LNCaP clone FGC (cell line): ENCODE measurements at regions not wholly inside any gene's neighbourhood (a gene's known extent, or its start where the extent isn't known, plus 50 kb on each side); places are given as distances from the start of the nearest gene placed in this dataset.

Experiments
- DNase-seq: peaks from one replicate; pipeline ENCODE4 v3.0.0-alpha.2; 2011; ENCODE audit warnings: low read depth
- H3K4me3 ChIP-seq: 2 replicates; pipeline ENCODE4 v1.5.1; 2011; ENCODE audit warnings: mild to moderate bottlenecking, low read depth, low read length, control low read depth
- TF ChIP-seq, protein P1 (sequence below): IDR thresholded peaks from 2 replicates; pipeline ENCODE4 v1.5.1; 2012; ENCODE audit warnings: mild to moderate bottlenecking; ENCODE audit not compliant: control insufficient read depth, insufficient read depth; ENCODE audit errors: extremely low read depth

DNA sequence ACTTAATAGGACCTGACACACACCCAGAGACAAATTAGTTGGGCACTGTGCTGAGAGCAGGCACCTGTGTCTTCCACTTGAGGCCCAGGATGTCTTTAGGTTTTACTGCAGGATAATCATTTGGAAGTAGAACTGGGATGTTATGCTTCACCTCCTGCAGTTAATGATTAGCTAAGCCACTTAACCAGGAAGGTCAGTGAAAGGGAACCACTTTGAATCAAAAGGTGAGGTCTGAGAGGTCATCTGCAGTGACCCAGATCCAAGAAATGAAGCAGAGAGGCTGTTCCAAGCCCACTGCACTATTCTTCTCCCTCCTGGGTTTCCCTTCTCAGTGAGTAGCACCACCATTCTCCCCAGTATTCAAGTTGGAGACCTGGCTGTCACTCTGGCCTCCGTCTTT, 110.5 kb downstream of the SNX18 start:
- no peak overlapping the region for H3K4me3 ChIP-seq
- TF ChIP-seq, protein P1, sequence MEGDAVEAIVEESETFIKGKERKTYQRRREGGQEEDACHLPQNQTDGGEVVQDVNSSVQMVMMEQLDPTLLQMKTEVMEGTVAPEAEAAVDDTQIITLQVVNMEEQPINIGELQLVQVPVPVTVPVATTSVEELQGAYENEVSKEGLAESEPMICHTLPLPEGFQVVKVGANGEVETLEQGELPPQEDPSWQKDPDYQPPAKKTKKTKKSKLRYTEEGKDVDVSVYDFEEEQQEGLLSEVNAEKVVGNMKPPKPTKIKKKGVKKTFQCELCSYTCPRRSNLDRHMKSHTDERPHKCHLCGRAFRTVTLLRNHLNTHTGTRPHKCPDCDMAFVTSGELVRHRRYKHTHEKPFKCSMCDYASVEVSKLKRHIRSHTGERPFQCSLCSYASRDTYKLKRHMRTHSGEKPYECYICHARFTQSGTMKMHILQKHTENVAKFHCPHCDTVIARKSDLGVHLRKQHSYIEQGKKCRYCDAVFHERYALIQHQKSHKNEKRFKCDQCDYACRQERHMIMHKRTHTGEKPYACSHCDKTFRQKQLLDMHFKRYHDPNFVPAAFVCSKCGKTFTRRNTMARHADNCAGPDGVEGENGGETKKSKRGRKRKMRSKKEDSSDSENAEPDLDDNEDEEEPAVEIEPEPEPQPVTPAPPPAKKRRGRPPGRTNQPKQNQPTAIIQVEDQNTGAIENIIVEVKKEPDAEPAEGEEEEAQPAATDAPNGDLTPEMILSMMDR = no peak
- no peak for DNase-seq

DNA sequence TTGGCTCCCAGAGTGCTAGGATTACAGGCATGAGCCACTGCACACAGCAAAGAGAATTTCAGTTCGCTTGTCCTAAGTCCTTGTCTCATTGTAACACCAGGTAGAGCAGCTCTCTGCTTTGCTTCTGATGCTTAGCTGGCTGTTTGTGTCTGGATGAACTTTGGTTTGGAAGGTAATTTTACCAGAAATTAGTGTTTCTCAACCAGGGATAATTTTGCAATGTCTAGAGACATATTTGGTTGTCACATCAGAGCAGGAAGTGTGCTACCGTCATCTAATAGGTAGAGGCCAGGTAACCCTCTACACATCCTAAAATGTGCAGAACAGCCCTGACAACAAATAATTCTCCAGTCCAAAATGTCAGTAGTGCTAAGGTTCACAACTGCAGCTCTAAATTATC, 108.8 kb downstream of the SNX18 start:
- H3K4me3 ChIP-seq = no peak overlapping the region
- TF ChIP-seq, protein P1 = no peak
- no peak for DNase-seq

DNA sequence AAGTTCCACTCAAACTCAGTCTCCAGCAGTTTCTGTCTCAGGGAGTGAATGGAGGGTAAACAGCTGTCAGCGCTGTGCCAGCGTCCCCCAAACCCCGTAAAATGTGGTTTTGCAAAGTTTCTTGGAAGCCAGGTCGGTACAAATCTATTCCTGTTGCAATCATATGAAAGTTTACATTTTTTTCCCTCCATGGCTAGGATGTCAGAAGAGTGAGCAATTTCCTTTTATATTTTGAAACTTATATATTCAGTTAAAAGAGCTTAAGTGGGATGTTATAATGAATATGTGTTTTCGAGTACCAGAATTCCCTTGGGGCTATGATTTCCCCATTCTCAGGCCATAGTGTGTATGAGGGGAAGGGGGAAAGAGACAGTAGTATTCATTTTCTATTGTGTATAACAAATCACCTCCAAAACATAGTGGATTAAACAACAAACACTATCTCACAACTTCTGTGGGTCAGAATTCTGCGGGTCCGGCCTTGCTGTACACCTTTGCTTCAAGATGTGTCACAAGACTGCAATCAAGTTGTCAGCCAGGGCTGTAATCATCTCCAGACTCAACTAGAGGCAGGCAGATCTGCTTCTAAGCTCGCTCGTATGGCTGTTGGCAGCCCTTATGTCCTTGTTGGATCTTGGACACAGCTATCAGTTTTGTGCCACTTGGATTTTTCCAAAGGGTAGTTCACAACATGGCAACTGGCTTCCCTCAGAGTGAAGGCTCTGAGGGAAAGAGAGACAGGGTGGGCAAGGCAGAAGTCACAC, 107.4 kb downstream of the SNX18 start:
- H3K4me3 ChIP-seq = no peak overlapping the region
- DNase-seq = no peak
- TF ChIP-seq, protein P1 = no peak

DNA sequence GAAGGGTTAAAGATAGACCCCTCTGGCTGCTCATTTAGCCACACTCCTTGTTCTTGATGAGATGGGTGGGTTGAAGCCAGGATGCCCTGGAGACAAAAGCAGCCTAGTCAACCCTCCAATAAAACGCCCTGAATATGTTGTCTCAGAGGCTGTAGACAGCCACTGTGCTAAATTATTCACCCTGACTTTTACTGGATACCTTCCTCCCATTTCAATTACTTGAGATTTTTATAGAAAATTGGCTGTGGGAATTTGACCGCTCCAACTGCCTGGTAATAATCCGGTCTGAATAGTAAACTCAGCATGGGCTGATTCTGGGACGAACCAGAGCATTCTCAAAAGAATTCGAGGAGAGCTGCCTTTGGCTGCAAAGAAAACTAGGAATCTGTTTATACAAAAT, 104.2 kb downstream of the SNX18 start:
- TF ChIP-seq, protein P1 = no peak
- DNase-seq = no peak
- no peak overlapping the region for H3K4me3 ChIP-seq

DNA sequence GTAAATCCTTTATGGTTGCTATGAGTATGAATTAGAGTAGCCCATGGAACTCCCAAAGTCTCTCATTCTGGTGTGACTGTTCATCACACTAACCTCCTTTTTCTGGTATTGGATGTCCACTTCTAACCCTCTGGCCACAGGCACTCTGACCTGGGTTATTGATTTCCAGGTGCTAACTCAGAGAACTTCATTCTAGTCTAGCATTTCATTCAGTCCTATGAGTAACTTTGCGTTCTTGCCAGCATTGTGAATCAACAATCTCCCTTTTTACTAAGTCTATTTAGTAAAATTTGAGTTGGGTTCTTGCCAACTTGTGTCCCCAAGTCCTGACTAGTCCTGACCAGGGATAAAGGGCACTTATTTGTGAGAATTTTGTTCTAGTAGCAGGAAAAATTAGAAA, 103.5 kb downstream of the SNX18 start:
- no peak overlapping the region for H3K4me3 ChIP-seq
- DNase-seq = no peak
- TF ChIP-seq, protein P1 = no peak

DNA sequence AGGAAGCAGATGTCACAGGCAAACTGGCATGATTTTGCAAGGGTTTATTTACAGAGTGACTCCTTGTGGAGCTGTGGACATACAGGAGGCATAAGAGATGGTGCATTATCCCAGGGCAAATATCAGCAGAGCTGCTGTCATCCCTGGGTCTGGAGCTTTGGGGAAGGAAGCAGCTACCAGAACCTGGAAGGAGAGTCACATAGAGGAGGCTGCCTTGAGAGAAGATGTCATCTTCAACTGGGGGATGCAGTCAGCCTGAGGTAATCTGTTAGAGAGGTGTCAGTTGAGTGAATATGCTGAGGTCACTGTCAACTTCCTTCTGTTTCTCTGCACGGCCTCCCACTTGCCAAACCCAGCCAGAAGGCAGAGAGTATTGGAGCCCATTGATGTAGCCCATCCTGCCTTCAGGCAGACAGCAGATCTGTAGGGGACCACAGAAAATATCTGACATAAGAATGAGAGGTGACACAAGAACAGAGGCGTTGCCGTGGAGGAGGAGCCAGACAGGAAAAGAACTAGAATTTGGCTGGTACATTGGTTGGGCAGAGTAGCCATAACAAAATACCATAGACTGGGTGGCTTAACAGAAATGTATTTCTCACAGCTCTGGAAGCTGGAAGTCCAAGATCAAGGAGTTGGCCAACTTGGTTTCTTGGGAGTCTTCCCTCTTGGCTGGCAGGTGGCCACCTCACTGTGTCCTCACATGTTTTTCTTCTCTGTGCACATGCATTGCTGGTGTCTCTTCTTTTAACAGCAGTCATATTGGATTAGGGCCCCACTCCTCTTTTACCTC, 102.8 kb downstream of the SNX18 start:
- DNase-seq = no peak
- no peak overlapping the region for H3K4me3 ChIP-seq
- TF ChIP-seq, protein P1 = no peak
